H1 (cell line): ENCODE measurements at regions not wholly inside any gene's neighbourhood (a gene's known extent, or its start where the extent isn't known, plus 50 kb on each side); places are given as distances from the start of the nearest gene placed in this dataset.

Source experiments
- CTCF ChIA-PET: fragments of 300-600 bp; sonication (Branson Sonifier 250); formaldehyde crosslinking; loops from one replicate; lab custom pipeline; 2021; ENCODE audit not compliant: partially characterized antibody; lab: Charles Lee
- POLR2A ChIA-PET: fragments of 300-600 bp; sonication (Branson Sonifier 250); formaldehyde crosslinking; loops from one replicate; lab custom pipeline; 2021; ENCODE audit warnings: inconsistent platforms; ENCODE audit not compliant: partially characterized antibody; lab: Charles Lee
- DNase-seq, 2 experiments: peaks; one replicate each; pipeline versions ENCODE4 v3.0.0 to v3.0.0-alpha.2; 2010 to 2022; ENCODE audit warnings: low spot score in 2 of 2, low read depth in 1 of 2, mixed read lengths in 1 of 2
- FAIRE-seq: peaks from 2 replicates; lab custom pipeline; 2011; peaks lifted over from hg19 to GRCh38; lab: Jason Lieb, UNC
- H2AFZ ChIP-seq: 2 replicates; pipeline ENCODE4 v1.8.1; 2012; ENCODE audit warnings: low read length, inconsistent platforms
- H2AK5ac ChIP-seq: 2 replicates; pipeline ENCODE4 v1.6.1; 2013; ENCODE audit warnings: low read depth, low read length
- H2BK120ac ChIP-seq: replicated peaks from 2 replicates; pipeline ENCODE3; 2013; ENCODE audit warnings: low read depth, low read length, inconsistent platforms
- H2BK12ac ChIP-seq: 2 replicates; pipeline ENCODE4 v1.6.1; 2013; ENCODE audit warnings: low read depth, low read length
- H2BK15ac ChIP-seq: 2 replicates; pipeline ENCODE4 v1.6.1; 2013; ENCODE audit warnings: low read length
- H2BK20ac ChIP-seq: 2 replicates; pipeline ENCODE4 v1.6.1; 2013; ENCODE audit warnings: low read length
- H2BK5ac ChIP-seq: 2 replicates; pipeline ENCODE4 v1.6.1; 2013; ENCODE audit warnings: low read depth, low read length
- H3K14ac ChIP-seq: 2 replicates; pipeline ENCODE4 v1.6.1; 2013; ENCODE audit warnings: inconsistent platforms; ENCODE audit not compliant: insufficient read length
- H3K18ac ChIP-seq: 2 replicates; pipeline ENCODE4 v1.6.1; 2013; ENCODE audit warnings: low read length; ENCODE audit errors: extremely low read depth
- H3K23ac ChIP-seq: 2 replicates; pipeline ENCODE4 v1.6.1; 2013; ENCODE audit warnings: inconsistent platforms; ENCODE audit not compliant: insufficient read length
- H3K23me2 ChIP-seq: 2 replicates; pipeline ENCODE4 v1.6.1; 2013; ENCODE audit warnings: low read depth, low read length
- H3K27ac ChIP-seq: 2 replicates; pipeline ENCODE4 v1.6.1; 2011; ENCODE audit warnings: low read depth, low read length, inconsistent platforms
- H3K27me3 ChIP-seq, 4 experiments: replicated peaks in 1 of 4; 1 replicate in 1 of 4; 2 replicates in 3 of 4; pipeline versions ENCODE4 v1.6.1 to v1.8.1; 2011 to 2013; ENCODE audit warnings: low read length in 3 of 4, mild to moderate bottlenecking in 3 of 4, inconsistent platforms in 2 of 4, mixed read lengths in 2 of 4, moderate library complexity in 1 of 4; ENCODE audit not compliant: control insufficient read depth in 3 of 4, insufficient read depth in 3 of 4; ENCODE audit errors: extremely low read depth in 1 of 4
- H3K36me3 ChIP-seq, 4 experiments: 2 replicates each; pipeline versions ENCODE4 v1.6.1 to v1.8.1; 2011 to 2013; ENCODE audit warnings: mild to moderate bottlenecking in 4 of 4, low read length in 3 of 4, moderate library complexity in 2 of 4, control low read depth in 1 of 4, inconsistent platforms in 1 of 4; ENCODE audit not compliant: insufficient read depth in 4 of 4, control insufficient read depth in 2 of 4
- H3K4ac ChIP-seq: replicated peaks from 2 replicates; pipeline ENCODE3; 2013; ENCODE audit warnings: low read length, low read depth, mixed read lengths, inconsistent platforms; ENCODE audit not compliant: insufficient read length
- H3K4me1 ChIP-seq, 4 experiments: replicated peaks in 1 of 4; 1 replicate in 1 of 4; 2 replicates in 3 of 4; pipeline versions ENCODE4 v1.6.1 to v1.8.1; 2011 to 2013; ENCODE audit warnings: low read length in 3 of 4, inconsistent platforms in 2 of 4, mixed read lengths in 1 of 4; ENCODE audit not compliant: insufficient read depth in 4 of 4, control insufficient read depth in 3 of 4
- H3K4me2 ChIP-seq, 2 experiments: 2 replicates each; pipeline versions ENCODE4 v1.6.1 to v1.8.1; 2011 to 2013; ENCODE audit warnings: low read depth in 2 of 2, low read length in 2 of 2, control low read depth in 1 of 2, inconsistent platforms in 1 of 2, mild to moderate bottlenecking in 1 of 2; ENCODE audit not compliant: insufficient read depth in 1 of 2
- H3K4me3 ChIP-seq, 4 experiments: fragments of 200-600, 300-600 bp in 1 of 4; sonication (generic), shearing (Covaris generic), sonication (Bioruptor Twin) in 1 of 4; 2 replicates each; pipeline versions ENCODE4 v1.5.1 to v1.8.1; 2011 to 2016; ENCODE audit warnings: low read length in 4 of 4, low read depth in 3 of 4, control low read depth in 2 of 4, inconsistent platforms in 2 of 4, mild to moderate bottlenecking in 2 of 4, mixed read lengths in 1 of 4, moderate library complexity in 1 of 4; ENCODE audit not compliant: insufficient read depth in 2 of 4; ENCODE audit errors: extremely low read depth in 1 of 4
- H3K56ac ChIP-seq: replicated peaks from 2 replicates; pipeline ENCODE3; 2013; ENCODE audit warnings: low read depth, mild to moderate bottlenecking, mixed read lengths, low read length, inconsistent platforms; ENCODE audit not compliant: insufficient read length
- H3K79me1 ChIP-seq: 2 replicates; pipeline ENCODE4 v1.6.1; 2013; ENCODE audit warnings: low read depth, low read length, control low read depth
- H3K79me2 ChIP-seq, 2 experiments: 2 replicates each; pipeline versions ENCODE4 v1.6.1 to v1.8.1; 2012 to 2013; ENCODE audit warnings: low read length in 2 of 2, mild to moderate bottlenecking in 2 of 2, inconsistent platforms in 1 of 2; ENCODE audit not compliant: insufficient read depth in 2 of 2, control insufficient read depth in 1 of 2
- H3K9ac ChIP-seq, 4 experiments: replicated peaks in 1 of 4; 1 replicate in 1 of 4; 2 replicates in 3 of 4; pipeline versions ENCODE4 v1.6.1 to v1.8.1; 2011 to 2013; ENCODE audit warnings: low read depth in 3 of 4, low read length in 3 of 4, control low read depth in 2 of 4, mild to moderate bottlenecking in 2 of 4, moderate library complexity in 2 of 4, inconsistent platforms in 1 of 4; ENCODE audit errors: extremely low read depth in 1 of 4
- H3K9me3 ChIP-seq, 2 experiments: 2 replicates each; pipeline versions ENCODE4 v1.6.1 to v1.8.1; 2012 to 2013; ENCODE audit warnings: mild to moderate bottlenecking in 2 of 2, moderate library complexity in 2 of 2, control low read depth in 1 of 2, inconsistent platforms in 1 of 2, low read depth in 1 of 2, low read length in 1 of 2, mixed read lengths in 1 of 2; ENCODE audit not compliant: insufficient read depth in 2 of 2
- H4K20me1 ChIP-seq, 2 experiments: replicated peaks in 1 of 2; 2 replicates each; pipeline versions ENCODE3 to v1.8.1; 2011 to 2013; ENCODE audit warnings: inconsistent platforms in 2 of 2, low read length in 2 of 2, mild to moderate bottlenecking in 1 of 2; ENCODE audit not compliant: insufficient read depth in 2 of 2, control insufficient read depth in 1 of 2
- H4K5ac ChIP-seq: 2 replicates; pipeline ENCODE4 v1.6.1; 2013; ENCODE audit warnings: low read length, low read depth, mixed read lengths, inconsistent platforms; ENCODE audit not compliant: insufficient read length
- H4K8ac ChIP-seq: 2 replicates; pipeline ENCODE4 v1.8.0; 2013; ENCODE audit warnings: mild to moderate bottlenecking, moderate library complexity, low read length, inconsistent platforms; ENCODE audit not compliant: insufficient read depth; ENCODE audit errors: extremely low read depth
- H4K91ac ChIP-seq: replicated peaks from 2 replicates; pipeline ENCODE3; 2013; ENCODE audit warnings: low read length, mixed read lengths, inconsistent platforms; ENCODE audit not compliant: insufficient read length
- ATF3 ChIP-seq: IDR thresholded peaks from 2 replicates; pipeline ENCODE4 v1.6.1; 2011; ENCODE audit warnings: low read depth, mild to moderate bottlenecking, low read length; ENCODE audit not compliant: insufficient read depth
- CHD2 ChIP-seq: IDR thresholded peaks from 2 replicates; pipeline ENCODE4 v1.6.1; 2012; ENCODE audit warnings: low read length, improper control_type of control experiment
- CTCF ChIP-seq, 3 experiments: IDR thresholded peaks; 1 replicate in 2 of 3; 2 replicates in 1 of 3; pipeline versions ENCODE4 v1.5.1 to v1.6.1; 2011; ENCODE audit warnings: low read length in 3 of 3, mild to moderate bottlenecking in 3 of 3, inconsistent platforms in 2 of 3, low read depth in 1 of 3, moderate library complexity in 1 of 3; ENCODE audit not compliant: insufficient read depth in 1 of 3; ENCODE audit errors: control extremely low read depth in 1 of 3
- RAD21 ChIP-seq, 2 experiments: IDR thresholded peaks in 1 of 2; conservative IDR thresholded peaks in 1 of 2; 2 replicates each; pipeline ENCODE4 v1.6.1; 2011; ENCODE audit warnings: low read depth in 2 of 2, low read length in 2 of 2, improper control_type of control experiment in 1 of 2, inconsistent platforms in 1 of 2, mild to moderate bottlenecking in 1 of 2, moderate library complexity in 1 of 2
- SIRT6 ChIP-seq: IDR thresholded peaks from one replicate; pipeline ENCODE4 v1.7.1; 2012; ENCODE audit warnings: low read length, inconsistent platforms
- WGBS, 2 experiments: shearing (Covaris generic) in 1 of 2; methylation state at CpG; one replicate each; pipeline versions ENCODE4 v1.1.6 to v1.1.7; 2013 to 2015; ENCODE audit warnings: low lambda C conversion rate in 2 of 2, mixed read lengths in 2 of 2, inconsistent platforms in 1 of 2, low coverage in 1 of 2, missing lambda C conversion rate in 1 of 2; ENCODE audit not compliant: insufficient replicate concordance in 2 of 2, insufficient coverage in 1 of 2, insufficient read length in 1 of 2; ENCODE audit errors: extremely low coverage in 1 of 2, missing lambda C conversion rate in 1 of 2; 5-methylcytosine and 5-hydroxymethylcytosine counted together

GRCh38 chr6:50353603-50354002 is 303.9 kb upstream of the DEFB112 start:
- no peak overlapping the region for H2BK5ac ChIP-seq
- 88% methylated on average over 1 of the region's 1 CpG; no CpG with 5 or more reads in 1 of the 2 experiments for WGBS, 2 experiments
- CTCF ChIA-PET = interaction anchor here (0.7 to 1.8 kb wide), 6 partner anchors 9 to 249 kb away, joined by 3 to 6 read pairs (median 3); no protein-coding TSS in a partner anchor
- TF ChIP-seq CTCF (IDR thresholded peaks at IDR 0.05; ENCODE audit: control extremely low read depth in 1 of 3, insufficient read depth in 1 of 3, low read depth in 1 of 3, low read length in 3 of 3) = peak; percentile 26 to 50 (median 33); a peak in 3 of 4 replicates
- TF ChIP-seq ATF3 = no peak
- TF ChIP-seq SIRT6 = no peak
- peak; percentile 50 to 57 for TF ChIP-seq RAD21 (IDR thresholded peaks at IDR 0.05 in 1 of 2, conservative IDR thresholded peaks at IDR 0.05 in 1 of 2; ENCODE audit: low read depth in 2 of 2, low read length in 2 of 2)
- no peak for TF ChIP-seq CHD2
- H3K14ac ChIP-seq = no peak overlapping the region
- H3K4me3 ChIP-seq = no peak overlapping the region
- peak overlapping the region; percentile 7 for H3K4ac ChIP-seq
- H3K18ac ChIP-seq = no peak overlapping the region
- DNase-seq = no peak
- no peaks in the 10 kb centered on the region for H3K79me2 ChIP-seq
- H4K5ac ChIP-seq = no peak overlapping the region
- H3K4me2 ChIP-seq = no peak overlapping the region
- no peak overlapping the region for H3K56ac ChIP-seq
- no peak overlapping the region for H2BK120ac ChIP-seq
- H3K27ac ChIP-seq = no peak overlapping the region
- POLR2A ChIA-PET = no interaction called here
- no peak overlapping the region for H4K91ac ChIP-seq
- H3K9ac ChIP-seq = no peak overlapping the region
- H3K79me1 ChIP-seq = no peaks in the 10 kb centered on the region
- no peaks in the 10 kb centered on the region for H3K9me3 ChIP-seq
- no peak overlapping the region for H4K8ac ChIP-seq
- no peak overlapping the region for H2AK5ac ChIP-seq
- H2BK20ac ChIP-seq = no peak overlapping the region
- H3K4me1 ChIP-seq = no peaks in the 10 kb centered on the region
- no peaks in the 10 kb centered on the region for H3K23me2 ChIP-seq
- H2AFZ ChIP-seq = peak overlapping the region; percentile 76; the same call in 1 of the 2 replicates
- no peaks in the 10 kb centered on the region for H4K20me1 ChIP-seq
- no peak overlapping the region for H3K23ac ChIP-seq
- H3K27me3 ChIP-seq = no peaks in the 10 kb centered on the region
- no peaks in the 10 kb centered on the region for H3K36me3 ChIP-seq
- no peak overlapping the region for H2BK15ac ChIP-seq
- FAIRE-seq = no peak
- no peak overlapping the region for H2BK12ac ChIP-seq
